GM18867 (cell line): ENCODE measurements at regions not wholly inside any gene's neighbourhood (a gene's known extent, or its start where the extent isn't known, plus 50 kb on each side); places are given as distances from the start of the nearest gene placed in this dataset.

Experiments used
- ATAC-seq: cut with Tn5 transposase; IDR thresholded peaks from one replicate; pipeline ENCODE4 v1.9.1; 2021; ENCODE audit warnings: mild to moderate bottlenecking, moderate library complexity; ENCODE audit not compliant: unreplicated experiment

DNA sequence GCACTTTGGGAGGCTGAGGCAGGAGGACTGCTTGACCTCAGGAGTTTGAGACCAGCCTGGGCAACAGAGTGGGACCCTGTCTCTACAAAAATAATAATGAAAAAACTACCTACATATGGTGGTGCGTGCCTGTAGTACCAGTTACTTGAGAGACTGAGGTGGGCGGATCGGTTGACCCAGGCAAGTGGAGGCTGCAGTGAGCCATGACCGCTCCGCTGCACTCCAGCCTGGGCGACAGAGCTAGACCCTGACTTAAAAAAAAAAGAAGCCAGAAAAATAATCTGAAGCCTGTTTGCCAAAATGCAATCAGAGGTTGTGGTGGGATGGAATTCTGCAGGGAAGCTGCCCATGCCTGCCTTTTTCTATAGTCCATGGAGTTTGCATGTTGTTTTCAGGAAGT, 50.4 kb upstream of the GGTA1 start:
- ATAC-seq = no peak

DNA sequence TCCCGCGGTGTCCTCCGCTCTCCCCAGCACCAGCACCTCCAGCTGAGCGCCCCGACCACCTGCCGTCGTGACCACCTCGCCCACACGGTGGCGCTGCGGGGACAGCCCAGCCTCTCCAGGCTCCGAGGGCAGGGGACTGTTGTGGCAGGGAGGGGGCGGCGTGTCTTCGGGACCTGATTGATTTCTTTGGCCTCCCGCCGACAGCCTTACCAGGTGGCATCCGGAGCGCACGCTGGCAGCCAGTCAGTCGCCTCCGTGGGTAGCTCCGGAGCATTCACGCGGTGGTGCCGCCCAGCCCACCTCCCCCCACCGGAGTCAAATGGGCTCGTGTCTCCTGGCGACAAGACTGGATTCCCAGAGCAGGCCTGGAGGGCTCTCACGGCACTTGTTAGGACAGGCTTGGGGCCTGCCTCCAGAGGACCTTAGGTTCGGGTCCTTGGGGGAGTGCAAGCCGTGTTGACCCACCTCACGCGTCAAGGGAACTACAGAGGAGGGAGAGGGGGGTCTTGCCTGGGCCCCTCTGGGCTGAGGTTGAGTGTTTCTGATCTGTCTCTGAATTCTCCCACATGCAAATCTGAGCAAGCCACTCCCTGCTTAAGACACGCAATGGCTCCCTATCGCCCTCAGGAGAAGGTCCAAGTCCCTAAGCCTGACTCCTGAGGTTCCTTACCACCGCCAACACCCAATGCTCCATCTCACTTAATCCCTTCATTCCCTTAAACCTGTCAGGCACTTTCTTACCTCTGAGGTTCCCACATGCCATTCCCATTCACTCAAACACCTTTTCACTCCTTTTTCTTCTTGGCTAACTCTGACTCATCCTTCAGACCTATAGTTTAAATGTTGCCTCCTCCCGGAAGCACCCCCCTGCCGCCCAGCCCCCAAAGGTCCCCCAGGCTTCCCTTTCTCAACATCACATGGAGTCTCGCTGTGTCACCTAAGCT, 51.2 kb upstream of the GGTA1 start:
- ATAC-seq = peak; percentile 44

DNA sequence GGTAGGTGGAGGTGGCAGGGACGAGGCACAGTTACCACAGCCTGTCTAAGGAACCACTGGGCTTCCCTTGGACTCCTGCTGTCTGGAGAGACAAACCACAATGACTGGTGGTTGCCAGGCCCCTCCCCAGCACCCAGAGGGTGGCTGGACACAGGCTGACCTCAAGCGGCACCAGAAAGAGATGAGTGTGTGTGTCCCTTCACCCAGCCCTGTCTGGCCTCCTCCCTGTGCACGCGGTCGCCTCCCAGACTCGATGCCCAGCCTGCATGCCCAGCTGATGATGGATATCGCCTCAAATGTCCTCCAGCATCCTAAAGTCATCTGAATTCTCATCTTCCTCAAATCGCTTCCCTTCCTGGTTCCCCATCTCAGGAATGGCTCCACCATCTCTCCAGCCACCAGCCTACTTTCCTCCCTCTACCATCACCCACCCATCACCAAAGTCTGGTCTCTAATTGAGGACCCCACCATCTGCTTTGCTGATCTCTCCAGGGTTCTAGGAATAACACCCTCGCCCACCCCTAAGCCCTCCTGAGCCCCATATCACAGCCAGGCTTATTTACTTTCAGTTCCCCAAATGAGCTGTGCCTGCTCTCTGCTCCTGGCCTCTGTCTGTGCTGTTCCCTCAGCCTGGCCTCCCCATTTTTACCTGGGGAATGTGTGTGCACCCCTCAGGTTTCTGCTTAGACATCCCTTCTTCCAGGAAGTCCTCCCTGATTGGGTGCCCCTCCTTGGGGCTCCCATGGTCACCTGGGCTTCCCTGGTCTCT, 52.5 kb upstream of the GGTA1 start:
- no peak for ATAC-seq

DNA sequence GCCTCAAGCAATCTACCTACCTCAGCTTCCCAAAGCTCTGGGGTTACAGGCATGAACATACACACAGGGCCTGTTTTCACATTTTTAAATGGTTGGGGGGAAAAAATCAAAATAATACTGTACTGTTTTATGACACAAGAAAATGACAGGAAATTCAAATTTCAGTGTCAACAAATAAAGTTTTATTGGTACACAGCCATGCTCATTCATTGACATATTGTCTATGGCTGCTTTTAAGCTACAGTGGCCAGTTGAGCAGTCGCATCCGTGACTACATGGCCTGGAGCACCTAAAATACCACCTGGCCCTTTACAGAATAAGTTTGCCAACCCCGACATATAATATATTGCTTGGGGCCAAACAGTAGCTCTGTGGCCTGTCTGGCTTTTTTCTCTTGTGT, 56.4 kb upstream of the GGTA1 start:
- ATAC-seq = no peak

DNA sequence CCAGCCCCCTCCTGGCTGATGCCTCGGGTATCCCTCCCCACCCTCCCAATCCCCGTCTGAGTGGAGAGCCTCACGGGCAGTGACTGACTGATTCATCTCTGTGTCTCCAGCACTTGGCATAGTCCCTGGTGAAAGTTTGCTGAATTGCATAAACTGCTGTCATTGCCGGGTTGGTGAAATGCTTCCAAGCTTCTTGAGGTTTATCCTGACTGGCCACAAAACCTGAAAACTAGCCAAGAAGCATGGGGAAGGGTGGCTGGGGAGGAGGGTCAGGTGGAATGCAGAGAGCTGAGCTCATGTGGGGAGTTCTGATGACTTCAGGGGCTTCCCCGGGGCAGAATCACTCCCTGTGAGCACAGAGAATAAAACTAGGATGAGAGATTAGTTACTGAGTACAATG, 56.9 kb upstream of the GGTA1 start:
- no peak for ATAC-seq

DNA sequence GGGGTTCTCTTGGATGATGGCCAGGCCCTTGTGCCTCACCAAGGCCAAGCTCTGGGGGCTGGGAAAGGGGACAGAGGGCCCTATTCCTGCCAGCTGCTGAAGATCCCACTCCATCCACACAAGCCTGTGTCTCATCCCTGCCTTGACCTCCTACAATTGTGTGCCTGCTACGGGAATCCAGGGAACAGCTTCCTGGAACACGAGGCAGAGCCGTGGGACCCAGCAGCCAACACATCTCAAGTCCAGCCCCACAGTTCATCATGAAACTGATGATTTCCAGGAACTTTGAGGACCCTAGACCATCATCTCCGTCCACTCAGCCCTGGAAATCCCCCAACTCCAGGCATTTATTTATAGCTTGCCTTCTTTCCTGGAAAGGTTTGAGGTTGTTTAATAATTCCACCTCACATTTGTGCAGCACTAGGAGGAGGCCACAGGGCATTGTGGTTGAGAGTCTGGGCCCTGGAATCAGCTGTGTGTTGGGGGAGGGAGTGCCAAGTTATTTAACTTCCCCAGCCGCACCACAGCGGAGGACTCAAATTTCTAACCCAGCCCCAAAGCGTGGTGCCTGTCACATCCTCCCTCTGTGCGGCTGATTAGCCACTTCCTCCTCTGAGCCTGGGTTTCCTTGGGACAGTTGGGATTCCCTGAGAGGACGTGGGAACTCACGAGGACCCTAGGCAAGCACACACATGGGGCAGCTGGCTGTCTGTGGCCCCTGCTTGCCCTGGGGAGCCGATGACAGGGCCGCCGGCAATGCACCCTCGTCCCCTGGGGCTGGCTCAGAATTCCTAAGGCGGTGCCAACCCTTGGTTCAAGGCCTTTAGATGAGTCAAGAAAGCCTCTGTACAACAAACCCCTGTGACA, 58.2 kb upstream of the GGTA1 start:
- ATAC-seq = no peak

DNA sequence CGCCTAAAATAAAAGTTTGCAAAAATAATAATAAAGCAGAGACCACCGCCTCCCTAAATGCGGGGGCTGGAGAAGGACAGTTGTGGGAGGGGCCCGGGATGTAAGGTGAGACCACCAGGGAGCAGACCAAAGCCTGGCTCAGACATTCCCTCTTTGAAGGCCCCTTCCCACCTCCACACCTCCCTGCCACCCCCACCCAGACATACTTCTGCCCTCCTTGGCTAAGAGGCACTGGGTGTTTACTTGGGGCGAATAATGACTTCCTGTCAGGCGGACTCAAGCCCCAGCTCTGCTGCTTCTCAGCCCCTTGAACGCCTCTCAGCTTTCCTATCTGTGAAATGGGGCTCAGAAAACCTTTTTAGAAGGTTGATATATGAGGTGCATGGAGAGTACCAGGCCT, 58.8 kb upstream of the GGTA1 start:
- no peak for ATAC-seq

DNA sequence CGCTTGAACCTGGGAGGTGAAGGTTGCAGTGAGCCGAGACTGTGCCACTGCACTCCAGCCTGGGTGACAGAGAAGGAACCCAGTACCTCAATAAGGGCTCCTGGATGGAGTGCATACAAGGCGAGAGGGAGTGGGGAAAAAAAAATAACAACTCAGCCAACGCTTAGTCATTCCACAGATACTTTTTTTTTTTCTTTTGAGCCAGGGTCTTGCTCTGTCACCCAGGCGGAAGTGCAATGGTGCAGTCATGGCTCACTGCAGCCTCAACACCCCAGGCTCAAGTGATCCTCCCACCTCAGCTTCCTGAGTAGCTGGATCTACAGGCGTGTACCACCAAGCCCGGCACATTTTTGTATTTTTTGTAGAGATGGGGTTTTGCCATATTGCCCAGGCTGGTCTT, 59.5 kb upstream of the GGTA1 start:
- ATAC-seq = no peak

DNA sequence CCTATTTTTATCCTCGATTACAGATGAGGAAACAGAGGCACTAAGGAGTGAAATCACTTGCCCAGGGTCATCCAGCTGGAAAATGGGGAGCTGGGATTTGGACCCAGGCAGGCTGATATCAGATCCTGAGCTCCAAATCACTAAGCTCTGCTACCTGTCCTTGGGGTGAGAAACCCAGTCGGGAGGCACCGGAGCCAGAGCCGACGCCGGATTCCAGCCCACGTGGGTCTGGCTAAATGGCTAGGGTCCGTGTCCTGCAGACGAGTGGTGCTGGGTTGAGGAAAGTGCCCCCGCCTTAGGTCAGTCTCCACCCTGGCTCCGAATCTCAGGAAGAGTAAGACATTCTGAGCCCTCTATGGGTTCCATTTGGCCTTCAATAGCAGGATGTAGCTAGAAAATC, 61.3 kb upstream of the GGTA1 start:
- ATAC-seq = no peak

DNA sequence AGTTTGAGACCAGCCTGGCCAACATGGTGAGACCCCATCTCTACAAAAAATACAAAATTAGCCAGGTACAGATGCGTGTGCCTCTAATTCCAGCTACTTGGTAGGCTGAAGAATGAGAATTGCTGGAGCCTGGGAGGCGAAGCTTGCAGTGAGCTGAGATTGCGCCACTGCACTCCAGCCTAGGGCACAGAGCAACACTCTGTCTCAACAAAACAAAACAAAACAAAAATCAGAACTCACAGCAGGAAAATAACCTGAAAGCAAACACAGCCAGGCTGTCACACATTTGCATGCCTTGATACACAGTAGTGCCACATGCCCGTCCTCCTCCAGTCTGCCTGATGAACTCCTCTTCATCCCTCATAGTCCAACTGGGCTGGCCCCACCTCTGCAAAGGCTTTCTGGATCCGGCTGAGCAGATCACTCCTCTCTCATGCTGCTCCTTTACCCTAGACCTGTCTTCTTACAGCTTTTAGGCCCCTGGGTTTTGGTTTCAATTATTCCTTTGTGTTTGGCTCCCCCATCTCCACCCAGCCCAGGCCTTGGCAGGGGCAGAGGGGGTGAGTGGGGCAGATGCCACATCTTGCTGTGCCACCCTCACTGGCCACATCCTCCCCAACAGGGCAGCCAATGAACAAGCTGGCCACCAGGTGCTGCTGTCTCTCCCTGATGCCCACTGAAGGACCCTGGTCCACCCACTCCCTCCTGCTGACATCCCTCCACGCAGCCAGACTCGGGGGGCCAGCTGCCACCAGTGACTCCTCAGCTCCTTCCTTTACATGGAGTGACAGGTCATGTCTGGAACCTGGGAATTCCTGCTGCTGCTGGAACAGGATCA, 62.0 kb upstream of the GGTA1 start:
- no peak for ATAC-seq

DNA sequence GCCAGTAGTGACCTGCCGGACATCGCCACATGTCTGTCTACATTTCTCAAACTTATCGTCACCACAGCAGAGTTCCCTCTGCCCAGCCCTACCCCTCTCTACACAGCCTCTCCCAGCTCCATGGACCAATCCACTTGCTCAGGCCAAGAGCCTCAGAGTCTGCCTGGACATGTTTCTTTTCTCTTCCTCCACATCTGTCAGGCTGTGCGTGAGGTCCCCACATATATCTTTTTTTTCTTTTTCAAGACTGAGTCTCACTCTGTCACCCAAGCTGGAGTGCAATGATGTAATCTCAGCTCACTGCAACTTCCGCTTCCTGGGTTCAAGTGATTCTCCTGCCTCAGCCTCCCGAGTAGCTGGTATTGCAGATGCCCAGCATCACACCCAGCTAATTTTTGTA, 62.7 kb upstream of the GGTA1 start:
- no peak for ATAC-seq

DNA sequence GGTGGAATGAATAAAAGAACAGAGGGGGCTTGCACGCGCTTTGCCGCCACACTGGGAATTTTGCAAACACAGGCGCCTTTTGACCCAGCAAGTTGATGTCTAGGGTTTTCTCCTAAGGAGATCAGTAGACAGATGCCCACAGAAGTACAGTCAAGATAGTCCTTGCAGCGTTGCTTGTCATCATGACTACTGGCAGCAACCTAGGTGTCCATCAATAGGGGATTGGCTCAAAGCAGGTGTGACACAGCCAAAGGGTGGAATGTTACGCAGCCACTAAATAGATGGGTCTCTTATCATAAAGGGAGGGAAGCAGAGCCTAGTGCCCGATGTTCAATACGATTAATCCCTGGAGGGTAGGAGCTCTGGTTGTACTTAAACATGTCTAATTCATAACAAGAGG, 63.8 kb upstream of the GGTA1 start:
- ATAC-seq = no peak

DNA sequence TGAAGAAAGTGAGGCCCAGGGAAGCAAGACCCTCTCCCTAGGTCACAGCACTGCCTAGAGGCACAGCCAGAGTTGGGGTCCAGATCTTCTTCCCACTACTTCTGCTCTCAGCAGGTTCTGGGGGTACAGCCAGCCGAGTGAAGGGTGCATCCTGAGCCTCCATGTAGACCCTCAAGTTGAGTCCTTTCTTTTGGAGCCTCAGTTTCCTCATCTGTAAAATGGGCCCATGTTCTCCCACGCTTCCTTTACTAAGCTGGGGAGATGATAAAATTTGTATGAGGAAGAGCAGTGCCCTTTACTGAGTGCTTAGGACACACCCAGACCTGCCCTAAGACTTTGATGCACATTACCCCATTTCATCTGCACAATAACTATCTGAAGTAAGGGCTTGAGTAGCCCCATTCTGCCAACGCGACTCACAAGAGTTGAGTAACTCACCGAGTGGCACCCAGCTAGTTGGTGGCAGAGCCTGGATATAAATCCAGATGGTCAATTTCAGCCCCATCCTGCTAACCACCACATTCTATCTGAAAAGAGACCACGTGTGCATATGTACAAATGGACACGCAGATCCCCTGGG, 64.3 kb upstream of the GGTA1 start:
- ATAC-seq = no peak

DNA sequence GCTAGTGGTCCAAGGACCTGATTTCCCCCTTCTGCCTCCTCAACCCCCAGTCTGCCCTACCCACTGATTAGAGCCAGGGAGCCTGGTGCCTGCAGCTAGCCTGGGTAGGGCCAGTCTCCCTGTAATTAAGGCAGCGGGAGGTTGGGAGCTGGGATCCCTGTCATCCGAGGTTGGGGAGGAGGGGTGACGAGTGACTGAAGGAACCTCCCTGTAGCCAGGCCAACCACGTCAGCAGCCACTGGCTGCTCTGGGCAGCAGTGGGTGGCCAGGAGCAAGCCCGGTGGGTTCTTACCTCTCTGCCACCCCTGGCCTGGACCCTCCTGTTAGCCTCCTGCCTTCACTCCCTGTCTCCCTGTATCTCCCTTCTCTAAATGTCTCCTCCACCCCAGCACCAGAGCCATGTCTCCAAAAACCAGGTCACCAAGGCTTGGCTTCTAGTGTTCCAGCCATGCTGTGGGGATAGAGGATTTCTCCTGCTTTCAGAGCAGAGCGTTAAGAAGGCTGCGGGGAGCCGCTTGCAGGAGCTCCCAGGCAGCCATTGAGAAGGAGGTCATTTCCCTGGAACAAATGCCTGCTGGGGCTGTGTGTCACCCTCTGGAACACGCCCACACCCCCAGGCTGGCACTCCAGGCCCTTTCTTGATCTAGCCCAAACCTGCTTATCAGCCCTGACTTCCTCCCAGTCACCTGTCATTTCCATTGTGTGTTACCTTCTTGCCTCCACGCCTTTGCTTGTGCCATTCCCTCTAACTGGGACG, 65.0 kb upstream of the GGTA1 start:
- ATAC-seq = no peak

DNA sequence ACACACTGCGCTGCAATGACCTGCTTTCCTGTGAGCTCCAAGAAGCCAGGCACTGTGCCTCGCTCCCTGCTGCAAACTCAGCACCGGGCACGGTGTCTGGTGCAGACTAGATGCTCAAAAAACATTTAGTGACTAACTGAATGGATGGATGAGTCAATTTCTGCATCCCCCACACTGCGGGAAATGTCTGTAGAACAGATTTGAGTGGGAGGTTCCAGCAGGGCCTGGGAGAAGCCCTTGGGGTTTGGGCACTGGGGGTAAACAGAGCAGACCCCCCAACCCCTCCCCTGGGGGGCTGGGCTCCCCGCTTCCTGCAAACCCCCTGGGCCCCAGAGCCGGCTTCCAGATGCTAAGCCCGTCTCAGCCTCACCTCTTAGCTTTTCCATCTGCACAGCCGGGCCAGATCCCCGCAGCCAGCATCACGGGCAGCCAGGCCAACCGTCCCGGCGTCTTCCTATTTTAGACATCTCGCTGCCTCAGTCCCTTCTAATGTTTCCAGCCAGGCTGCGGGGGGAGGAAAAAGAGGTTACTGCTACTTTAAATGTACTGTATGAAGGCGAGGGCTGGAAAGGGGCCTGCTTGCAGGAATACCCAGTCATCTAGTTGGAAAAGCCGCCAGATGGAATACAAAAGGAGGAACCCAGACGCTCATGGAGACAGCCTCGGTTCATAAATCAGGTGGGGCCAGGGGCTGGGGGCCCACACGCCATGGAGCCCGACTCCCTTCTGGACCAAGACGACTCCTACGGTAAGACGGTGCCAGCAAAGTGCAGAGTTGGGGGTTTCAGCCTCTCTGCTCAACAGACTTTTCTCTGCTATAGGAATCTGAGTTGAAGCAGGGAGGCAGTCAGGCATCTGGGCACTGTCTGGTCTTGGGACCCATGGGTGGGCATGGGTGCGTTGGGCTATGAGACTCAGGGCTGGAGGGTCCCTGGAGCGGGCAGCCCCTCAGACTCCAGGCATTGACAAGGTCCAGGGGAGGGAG, 67.1 kb upstream of the GGTA1 start:
- no peak for ATAC-seq

DNA sequence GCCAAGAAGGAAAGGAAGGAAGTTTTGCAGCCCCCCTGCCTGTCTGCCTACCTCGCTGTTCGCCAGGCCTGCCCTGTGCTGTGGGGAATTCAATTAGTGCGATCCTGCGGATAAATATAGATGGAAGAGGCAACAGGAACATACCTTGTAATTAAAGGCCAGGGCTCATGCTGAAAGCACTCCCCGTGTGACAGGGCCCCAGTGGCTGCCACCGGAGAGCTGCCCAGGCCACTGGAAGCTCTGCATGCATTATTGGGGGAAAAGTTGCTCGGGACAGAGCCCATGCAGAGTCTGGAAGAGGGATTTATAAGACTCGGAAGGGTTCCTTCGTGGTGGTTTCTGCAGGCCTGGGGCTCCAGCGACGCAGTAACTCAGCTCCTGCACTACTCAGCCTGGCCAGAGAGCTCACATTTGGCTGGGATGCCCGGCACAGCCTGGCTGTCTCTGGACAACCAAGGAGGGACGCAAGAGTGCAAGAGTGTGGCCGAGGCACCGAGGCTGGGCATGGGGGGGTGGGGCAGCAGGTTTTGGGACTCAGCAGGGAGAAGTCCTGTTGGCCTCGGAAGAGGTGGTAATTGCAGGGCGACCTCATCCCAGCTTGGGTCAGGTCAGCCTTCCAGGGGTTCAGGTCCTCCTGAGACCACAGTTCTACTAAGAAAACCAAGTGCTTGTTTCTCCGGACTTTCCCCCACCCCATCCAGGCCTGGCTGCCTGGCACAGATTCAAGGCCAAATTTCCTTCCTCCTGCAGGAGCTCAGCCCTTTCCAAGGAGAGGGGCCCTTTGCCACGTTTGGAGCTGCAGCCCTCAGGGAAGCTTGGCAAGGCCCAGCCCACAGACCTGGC, 68.1 kb upstream of the GGTA1 start:
- no peak for ATAC-seq
